H1 (cell line): ENCODE measurements at regions not wholly inside any gene's neighbourhood (a gene's known extent, or its start where the extent isn't known, plus 50 kb on each side); places are given as distances from the start of the nearest gene placed in this dataset.

ENCODE experiments used
- CTCF ChIA-PET: fragments of 300-600 bp; sonication (Branson Sonifier 250); formaldehyde crosslinking; loops from one replicate; lab custom pipeline; 2021; ENCODE audit not compliant: partially characterized antibody; lab: Charles Lee
- POLR2A ChIA-PET: fragments of 300-600 bp; sonication (Branson Sonifier 250); formaldehyde crosslinking; loops from one replicate; lab custom pipeline; 2021; ENCODE audit warnings: inconsistent platforms; ENCODE audit not compliant: partially characterized antibody; lab: Charles Lee
- DNase-seq, 2 experiments: peaks; one replicate each; pipeline versions ENCODE4 v3.0.0 to v3.0.0-alpha.2; 2010 to 2022; ENCODE audit warnings: low spot score in 2 of 2, low read depth in 1 of 2, mixed read lengths in 1 of 2
- FAIRE-seq: peaks from 2 replicates; lab custom pipeline; 2011; peaks lifted over from hg19 to GRCh38; lab: Jason Lieb, UNC
- H2AFZ ChIP-seq: 2 replicates; pipeline ENCODE4 v1.8.1; 2012; ENCODE audit warnings: low read length, inconsistent platforms
- H2AK5ac ChIP-seq: 2 replicates; pipeline ENCODE4 v1.6.1; 2013; ENCODE audit warnings: low read depth, low read length
- H2BK120ac ChIP-seq: replicated peaks from 2 replicates; pipeline ENCODE3; 2013; ENCODE audit warnings: low read depth, low read length, inconsistent platforms
- H2BK12ac ChIP-seq: 2 replicates; pipeline ENCODE4 v1.6.1; 2013; ENCODE audit warnings: low read depth, low read length
- H2BK15ac ChIP-seq: 2 replicates; pipeline ENCODE4 v1.6.1; 2013; ENCODE audit warnings: low read length
- H2BK20ac ChIP-seq: 2 replicates; pipeline ENCODE4 v1.6.1; 2013; ENCODE audit warnings: low read length
- H2BK5ac ChIP-seq: 2 replicates; pipeline ENCODE4 v1.6.1; 2013; ENCODE audit warnings: low read depth, low read length
- H3K14ac ChIP-seq: 2 replicates; pipeline ENCODE4 v1.6.1; 2013; ENCODE audit warnings: inconsistent platforms; ENCODE audit not compliant: insufficient read length
- H3K18ac ChIP-seq: 2 replicates; pipeline ENCODE4 v1.6.1; 2013; ENCODE audit warnings: low read length; ENCODE audit errors: extremely low read depth
- H3K23ac ChIP-seq: 2 replicates; pipeline ENCODE4 v1.6.1; 2013; ENCODE audit warnings: inconsistent platforms; ENCODE audit not compliant: insufficient read length
- H3K23me2 ChIP-seq: 2 replicates; pipeline ENCODE4 v1.6.1; 2013; ENCODE audit warnings: low read depth, low read length
- H3K27ac ChIP-seq: 2 replicates; pipeline ENCODE4 v1.6.1; 2011; ENCODE audit warnings: low read depth, low read length, inconsistent platforms
- H3K27me3 ChIP-seq, 4 experiments: replicated peaks in 1 of 4; 1 replicate in 1 of 4; 2 replicates in 3 of 4; pipeline versions ENCODE4 v1.6.1 to v1.8.1; 2011 to 2013; ENCODE audit warnings: low read length in 3 of 4, mild to moderate bottlenecking in 3 of 4, inconsistent platforms in 2 of 4, mixed read lengths in 2 of 4, moderate library complexity in 1 of 4; ENCODE audit not compliant: control insufficient read depth in 3 of 4, insufficient read depth in 3 of 4; ENCODE audit errors: extremely low read depth in 1 of 4
- H3K36me3 ChIP-seq, 4 experiments: 2 replicates each; pipeline versions ENCODE4 v1.6.1 to v1.8.1; 2011 to 2013; ENCODE audit warnings: mild to moderate bottlenecking in 4 of 4, low read length in 3 of 4, moderate library complexity in 2 of 4, control low read depth in 1 of 4, inconsistent platforms in 1 of 4; ENCODE audit not compliant: insufficient read depth in 4 of 4, control insufficient read depth in 2 of 4
- H3K4ac ChIP-seq: replicated peaks from 2 replicates; pipeline ENCODE3; 2013; ENCODE audit warnings: low read length, low read depth, mixed read lengths, inconsistent platforms; ENCODE audit not compliant: insufficient read length
- H3K4me1 ChIP-seq, 4 experiments: replicated peaks in 1 of 4; 1 replicate in 1 of 4; 2 replicates in 3 of 4; pipeline versions ENCODE4 v1.6.1 to v1.8.1; 2011 to 2013; ENCODE audit warnings: low read length in 3 of 4, inconsistent platforms in 2 of 4, mixed read lengths in 1 of 4; ENCODE audit not compliant: insufficient read depth in 4 of 4, control insufficient read depth in 3 of 4
- H3K4me2 ChIP-seq, 2 experiments: 2 replicates each; pipeline versions ENCODE4 v1.6.1 to v1.8.1; 2011 to 2013; ENCODE audit warnings: low read depth in 2 of 2, low read length in 2 of 2, control low read depth in 1 of 2, inconsistent platforms in 1 of 2, mild to moderate bottlenecking in 1 of 2; ENCODE audit not compliant: insufficient read depth in 1 of 2
- H3K4me3 ChIP-seq, 4 experiments: fragments of 200-600, 300-600 bp in 1 of 4; sonication (generic), shearing (Covaris generic), sonication (Bioruptor Twin) in 1 of 4; 2 replicates each; pipeline versions ENCODE4 v1.5.1 to v1.8.1; 2011 to 2016; ENCODE audit warnings: low read length in 4 of 4, low read depth in 3 of 4, control low read depth in 2 of 4, inconsistent platforms in 2 of 4, mild to moderate bottlenecking in 2 of 4, mixed read lengths in 1 of 4, moderate library complexity in 1 of 4; ENCODE audit not compliant: insufficient read depth in 2 of 4; ENCODE audit errors: extremely low read depth in 1 of 4
- H3K56ac ChIP-seq: replicated peaks from 2 replicates; pipeline ENCODE3; 2013; ENCODE audit warnings: low read depth, mild to moderate bottlenecking, mixed read lengths, low read length, inconsistent platforms; ENCODE audit not compliant: insufficient read length
- H3K79me1 ChIP-seq: 2 replicates; pipeline ENCODE4 v1.6.1; 2013; ENCODE audit warnings: low read depth, low read length, control low read depth
- H3K79me2 ChIP-seq, 2 experiments: 2 replicates each; pipeline versions ENCODE4 v1.6.1 to v1.8.1; 2012 to 2013; ENCODE audit warnings: low read length in 2 of 2, mild to moderate bottlenecking in 2 of 2, inconsistent platforms in 1 of 2; ENCODE audit not compliant: insufficient read depth in 2 of 2, control insufficient read depth in 1 of 2
- H3K9ac ChIP-seq, 4 experiments: replicated peaks in 1 of 4; 1 replicate in 1 of 4; 2 replicates in 3 of 4; pipeline versions ENCODE4 v1.6.1 to v1.8.1; 2011 to 2013; ENCODE audit warnings: low read depth in 3 of 4, low read length in 3 of 4, control low read depth in 2 of 4, mild to moderate bottlenecking in 2 of 4, moderate library complexity in 2 of 4, inconsistent platforms in 1 of 4; ENCODE audit errors: extremely low read depth in 1 of 4
- H3K9me3 ChIP-seq, 2 experiments: 2 replicates each; pipeline versions ENCODE4 v1.6.1 to v1.8.1; 2012 to 2013; ENCODE audit warnings: mild to moderate bottlenecking in 2 of 2, moderate library complexity in 2 of 2, control low read depth in 1 of 2, inconsistent platforms in 1 of 2, low read depth in 1 of 2, low read length in 1 of 2, mixed read lengths in 1 of 2; ENCODE audit not compliant: insufficient read depth in 2 of 2
- H4K20me1 ChIP-seq, 2 experiments: replicated peaks in 1 of 2; 2 replicates each; pipeline versions ENCODE3 to v1.8.1; 2011 to 2013; ENCODE audit warnings: inconsistent platforms in 2 of 2, low read length in 2 of 2, mild to moderate bottlenecking in 1 of 2; ENCODE audit not compliant: insufficient read depth in 2 of 2, control insufficient read depth in 1 of 2
- H4K5ac ChIP-seq: 2 replicates; pipeline ENCODE4 v1.6.1; 2013; ENCODE audit warnings: low read length, low read depth, mixed read lengths, inconsistent platforms; ENCODE audit not compliant: insufficient read length
- H4K8ac ChIP-seq: 2 replicates; pipeline ENCODE4 v1.8.0; 2013; ENCODE audit warnings: mild to moderate bottlenecking, moderate library complexity, low read length, inconsistent platforms; ENCODE audit not compliant: insufficient read depth; ENCODE audit errors: extremely low read depth
- H4K91ac ChIP-seq: replicated peaks from 2 replicates; pipeline ENCODE3; 2013; ENCODE audit warnings: low read length, mixed read lengths, inconsistent platforms; ENCODE audit not compliant: insufficient read length
- BCL11A ChIP-seq, 2 experiments: IDR thresholded peaks; one replicate each; pipeline ENCODE4 v1.6.1; 2011; ENCODE audit warnings: low read depth in 2 of 2, low read length in 2 of 2, mild to moderate bottlenecking in 2 of 2
- CHD1 ChIP-seq: IDR thresholded peaks from 2 replicates; pipeline ENCODE4 v1.6.1; 2012; ENCODE audit warnings: low read depth, low read length, improper control_type of control experiment
- NANOG ChIP-seq: IDR thresholded peaks from 2 replicates; pipeline ENCODE4 v1.6.1; 2011; ENCODE audit warnings: low read length, low read depth, mild to moderate bottlenecking, inconsistent platforms; ENCODE audit not compliant: insufficient read depth, poor library complexity, severe bottlenecking
- RAD21 ChIP-seq, 2 experiments: IDR thresholded peaks in 1 of 2; conservative IDR thresholded peaks in 1 of 2; 2 replicates each; pipeline ENCODE4 v1.6.1; 2011; ENCODE audit warnings: low read depth in 2 of 2, low read length in 2 of 2, improper control_type of control experiment in 1 of 2, inconsistent platforms in 1 of 2, mild to moderate bottlenecking in 1 of 2, moderate library complexity in 1 of 2
- SAP30 ChIP-seq: fragments of 300-600 bp; sonication (generic); IDR thresholded peaks from 2 replicates; pipeline ENCODE4 v1.7.1; 2012; ENCODE audit warnings: low read length, moderate library complexity, mild to moderate bottlenecking, inconsistent platforms; ENCODE audit not compliant: insufficient read depth, insufficient replicate concordance
- SIX5 ChIP-seq: IDR thresholded peaks from 2 replicates; pipeline ENCODE4 v1.6.1; 2011; ENCODE audit warnings: mild to moderate bottlenecking, low read depth, low read length
- TAF1 ChIP-seq: IDR thresholded peaks from 2 replicates; pipeline ENCODE4 v1.6.1; 2011; ENCODE audit warnings: mild to moderate bottlenecking, low read depth, low read length
- TAF7 ChIP-seq: optimal IDR thresholded peaks from 2 replicates; pipeline ENCODE3; 2011; ENCODE audit warnings: low read depth, mild to moderate bottlenecking, inconsistent platforms, low read length, moderate library complexity, borderline replicate concordance
- ZNF274 ChIP-seq: IDR thresholded peaks from 2 replicates; pipeline ENCODE4 v1.7.0; 2012; ENCODE audit warnings: low read length, borderline replicate concordance; ENCODE audit errors: extremely low read depth
- WGBS, 2 experiments: shearing (Covaris generic) in 1 of 2; methylation state at CpG; one replicate each; pipeline versions ENCODE4 v1.1.6 to v1.1.7; 2013 to 2015; ENCODE audit warnings: low lambda C conversion rate in 2 of 2, mixed read lengths in 2 of 2, inconsistent platforms in 1 of 2, low coverage in 1 of 2, missing lambda C conversion rate in 1 of 2; ENCODE audit not compliant: insufficient replicate concordance in 2 of 2, insufficient coverage in 1 of 2, insufficient read length in 1 of 2; ENCODE audit errors: extremely low coverage in 1 of 2, missing lambda C conversion rate in 1 of 2; 5-methylcytosine and 5-hydroxymethylcytosine counted together
- TF ChIP-seq, protein P1 (sequence below): IDR thresholded peaks from 2 replicates; pipeline ENCODE4 v1.6.1; 2011; ENCODE audit warnings: low read length, improper control_type of control experiment

DNA sequence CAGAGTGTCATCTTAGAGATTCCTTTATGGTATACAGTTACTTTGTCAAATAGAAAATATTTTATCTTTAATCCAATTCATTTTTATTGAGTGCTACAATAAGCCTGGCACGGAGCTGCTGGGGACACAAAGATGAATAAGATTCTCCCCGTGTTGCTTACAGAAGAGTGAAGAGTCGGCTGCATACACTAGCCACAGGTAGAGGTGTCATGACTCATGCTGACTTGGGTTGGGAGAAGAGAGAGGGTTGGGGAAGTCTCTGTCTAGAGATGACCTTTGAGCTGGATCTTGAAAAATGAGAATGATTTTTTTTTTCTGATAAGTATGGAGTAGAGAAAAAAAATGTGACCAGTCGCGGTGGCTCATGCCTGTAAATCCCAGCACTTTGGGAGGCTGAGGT, 289.9 kb upstream of the CELF2 start:
- H3K23me2 ChIP-seq, result no peaks in the 10 kb centered on the region; the same call in 1 of the 2 replicates
- ChIA-PET POLR2A (no interaction called here), CTCF (interaction anchor here (0.6 kb wide), 1 partner anchor 858 kb away, joined by 3 read pairs; no protein-coding TSS in a partner anchor)
- WGBS, 2 experiments, result 86% methylated on average over 5 of the region's 5 CpGs; no CpG with 5 or more reads in 1 of the 2 experiments
- no peak overlapping the region for H2BK15ac ChIP-seq
- H3K79me1 ChIP-seq, result no peaks in the 10 kb centered on the region
- no peak overlapping the region for H3K4me2 ChIP-seq
- no peak overlapping the region for H2BK12ac ChIP-seq
- no peak overlapping the region for H3K18ac ChIP-seq
- no peak overlapping the region for H2BK5ac ChIP-seq
- H4K5ac ChIP-seq, result no peak overlapping the region
- FAIRE-seq, result no peak
- no peaks in the 10 kb centered on the region for H3K27me3 ChIP-seq
- H3K4ac ChIP-seq, result no peak overlapping the region
- no peak overlapping the region for H4K8ac ChIP-seq
- TF ChIP-seq ZNF274, result no peak
- TF ChIP-seq BCL11A (IDR thresholded peaks at IDR 0.05; ENCODE audit: low read depth in 2 of 2, low read length in 2 of 2), result no peak
- TF ChIP-seq, protein P1, sequence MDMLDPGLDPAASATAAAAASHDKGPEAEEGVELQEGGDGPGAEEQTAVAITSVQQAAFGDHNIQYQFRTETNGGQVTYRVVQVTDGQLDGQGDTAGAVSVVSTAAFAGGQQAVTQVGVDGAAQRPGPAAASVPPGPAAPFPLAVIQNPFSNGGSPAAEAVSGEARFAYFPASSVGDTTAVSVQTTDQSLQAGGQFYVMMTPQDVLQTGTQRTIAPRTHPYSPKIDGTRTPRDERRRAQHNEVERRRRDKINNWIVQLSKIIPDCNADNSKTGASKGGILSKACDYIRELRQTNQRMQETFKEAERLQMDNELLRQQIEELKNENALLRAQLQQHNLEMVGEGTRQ, result no peak
- TF ChIP-seq SIX5, result no peak
- no peak for TF ChIP-seq NANOG
- TF ChIP-seq SAP30, result no peak
- no peak for TF ChIP-seq CHD1
- TF ChIP-seq TAF7, result no peak
- no peak for TF ChIP-seq RAD21 (IDR thresholded peaks at IDR 0.05 in 1 of 2, conservative IDR thresholded peaks at IDR 0.05 in 1 of 2; ENCODE audit: low read depth in 2 of 2, low read length in 2 of 2)
- TF ChIP-seq TAF1, result no peak
- H4K20me1 ChIP-seq, result no peaks in the 10 kb centered on the region
- no peak overlapping the region for H3K56ac ChIP-seq
- no peak for DNase-seq
- no peaks in the 10 kb centered on the region for H3K36me3 ChIP-seq
- H2AK5ac ChIP-seq, result no peak overlapping the region
- no peaks in the 10 kb centered on the region for H3K9me3 ChIP-seq
- H2AFZ ChIP-seq, result no peak overlapping the region
- H3K4me3 ChIP-seq, result no peak overlapping the region
- no peak overlapping the region for H4K91ac ChIP-seq
- H3K27ac ChIP-seq, result no peak overlapping the region
- H2BK20ac ChIP-seq, result no peak overlapping the region
- no peaks in the 10 kb centered on the region for H3K79me2 ChIP-seq
- H3K4me1 ChIP-seq, result no peaks in the 10 kb centered on the region
- H3K23ac ChIP-seq, result no peak overlapping the region
- H2BK120ac ChIP-seq, result no peak overlapping the region
- no peak overlapping the region for H3K9ac ChIP-seq
- H3K14ac ChIP-seq, result no peak overlapping the region
